ENCODE measurements at regions not wholly inside any gene's neighbourhood (a gene's known extent, or its start where the extent isn't known, plus 50 kb on each side); places are given as distances from the start of the nearest gene placed in this dataset.

DNA sequence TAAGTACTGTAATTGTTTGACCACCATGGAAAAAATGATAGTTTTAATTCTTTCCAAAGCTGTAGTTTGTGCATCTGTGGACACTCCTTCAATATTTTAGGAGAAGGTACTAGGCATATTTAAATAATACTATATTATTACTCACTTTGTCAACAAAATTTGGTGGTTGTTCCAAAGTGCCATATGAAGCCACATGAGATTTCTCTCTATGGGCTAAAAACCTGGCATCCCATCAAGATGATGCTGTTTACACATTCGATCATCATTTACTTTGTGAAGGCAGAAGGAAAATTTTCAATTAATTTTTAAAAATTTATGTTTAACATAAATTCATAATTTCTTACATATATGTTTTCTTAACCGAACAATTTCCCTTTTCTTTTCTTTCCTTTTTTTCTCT, 502.6 kb upstream of the JAG1 start (continued):
- TF ChIP-seq, protein P1, sequence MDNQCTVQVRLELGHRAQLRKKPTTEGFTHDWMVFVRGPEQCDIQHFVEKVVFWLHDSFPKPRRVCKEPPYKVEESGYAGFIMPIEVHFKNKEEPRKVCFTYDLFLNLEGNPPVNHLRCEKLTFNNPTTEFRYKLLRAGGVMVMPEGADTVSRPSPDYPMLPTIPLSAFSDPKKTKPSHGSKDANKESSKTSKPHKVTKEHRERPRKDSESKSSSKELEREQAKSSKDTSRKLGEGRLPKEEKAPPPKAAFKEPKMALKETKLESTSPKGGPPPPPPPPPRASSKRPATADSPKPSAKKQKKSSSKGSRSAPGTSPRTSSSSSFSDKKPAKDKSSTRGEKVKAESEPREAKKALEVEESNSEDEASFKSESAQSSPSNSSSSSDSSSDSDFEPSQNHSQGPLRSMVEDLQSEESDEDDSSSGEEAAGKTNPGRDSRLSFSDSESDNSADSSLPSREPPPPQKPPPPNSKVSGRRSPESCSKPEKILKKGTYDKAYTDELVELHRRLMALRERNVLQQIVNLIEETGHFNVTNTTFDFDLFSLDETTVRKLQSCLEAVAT (IDR thresholded peaks at IDR 0.05): no peak
- TF ChIP-seq ZSCAN29 (IDR thresholded peaks at IDR 0.05): no peak
- TF ChIP-seq CHD1 (IDR thresholded peaks at IDR 0.05; ENCODE audit: low read depth, low read length): no peak
- TF ChIP-seq, protein P2, sequence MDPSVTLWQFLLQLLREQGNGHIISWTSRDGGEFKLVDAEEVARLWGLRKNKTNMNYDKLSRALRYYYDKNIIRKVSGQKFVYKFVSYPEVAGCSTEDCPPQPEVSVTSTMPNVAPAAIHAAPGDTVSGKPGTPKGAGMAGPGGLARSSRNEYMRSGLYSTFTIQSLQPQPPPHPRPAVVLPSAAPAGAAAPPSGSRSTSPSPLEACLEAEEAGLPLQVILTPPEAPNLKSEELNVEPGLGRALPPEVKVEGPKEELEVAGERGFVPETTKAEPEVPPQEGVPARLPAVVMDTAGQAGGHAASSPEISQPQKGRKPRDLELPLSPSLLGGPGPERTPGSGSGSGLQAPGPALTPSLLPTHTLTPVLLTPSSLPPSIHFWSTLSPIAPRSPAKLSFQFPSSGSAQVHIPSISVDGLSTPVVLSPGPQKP (IDR thresholded peaks at IDR 0.05; ENCODE audit: low read depth, low read length): no peak
- no peak for TF ChIP-seq SREBF1 (IDR thresholded peaks at IDR 0.05; ENCODE audit: low read length)
- no peak for TF ChIP-seq NR2C2 (IDR thresholded peaks at IDR 0.05; ENCODE audit: borderline replicate concordance, control insufficient read depth, insufficient read length, low read depth)
- TF ChIP-seq, protein P3, sequence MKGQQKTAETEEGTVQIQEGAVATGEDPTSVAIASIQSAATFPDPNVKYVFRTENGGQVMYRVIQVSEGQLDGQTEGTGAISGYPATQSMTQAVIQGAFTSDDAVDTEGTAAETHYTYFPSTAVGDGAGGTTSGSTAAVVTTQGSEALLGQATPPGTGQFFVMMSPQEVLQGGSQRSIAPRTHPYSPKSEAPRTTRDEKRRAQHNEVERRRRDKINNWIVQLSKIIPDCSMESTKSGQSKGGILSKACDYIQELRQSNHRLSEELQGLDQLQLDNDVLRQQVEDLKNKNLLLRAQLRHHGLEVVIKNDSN (IDR thresholded peaks at IDR 0.05; ENCODE audit: borderline replicate concordance, extremely low read length, insufficient read depth, low read depth, low read length): no peak
- TF ChIP-seq POU2F2 (IDR thresholded peaks at IDR 0.05; ENCODE audit: borderline replicate concordance, low read depth, low read length): no peak
- TF ChIP-seq, protein P4, sequence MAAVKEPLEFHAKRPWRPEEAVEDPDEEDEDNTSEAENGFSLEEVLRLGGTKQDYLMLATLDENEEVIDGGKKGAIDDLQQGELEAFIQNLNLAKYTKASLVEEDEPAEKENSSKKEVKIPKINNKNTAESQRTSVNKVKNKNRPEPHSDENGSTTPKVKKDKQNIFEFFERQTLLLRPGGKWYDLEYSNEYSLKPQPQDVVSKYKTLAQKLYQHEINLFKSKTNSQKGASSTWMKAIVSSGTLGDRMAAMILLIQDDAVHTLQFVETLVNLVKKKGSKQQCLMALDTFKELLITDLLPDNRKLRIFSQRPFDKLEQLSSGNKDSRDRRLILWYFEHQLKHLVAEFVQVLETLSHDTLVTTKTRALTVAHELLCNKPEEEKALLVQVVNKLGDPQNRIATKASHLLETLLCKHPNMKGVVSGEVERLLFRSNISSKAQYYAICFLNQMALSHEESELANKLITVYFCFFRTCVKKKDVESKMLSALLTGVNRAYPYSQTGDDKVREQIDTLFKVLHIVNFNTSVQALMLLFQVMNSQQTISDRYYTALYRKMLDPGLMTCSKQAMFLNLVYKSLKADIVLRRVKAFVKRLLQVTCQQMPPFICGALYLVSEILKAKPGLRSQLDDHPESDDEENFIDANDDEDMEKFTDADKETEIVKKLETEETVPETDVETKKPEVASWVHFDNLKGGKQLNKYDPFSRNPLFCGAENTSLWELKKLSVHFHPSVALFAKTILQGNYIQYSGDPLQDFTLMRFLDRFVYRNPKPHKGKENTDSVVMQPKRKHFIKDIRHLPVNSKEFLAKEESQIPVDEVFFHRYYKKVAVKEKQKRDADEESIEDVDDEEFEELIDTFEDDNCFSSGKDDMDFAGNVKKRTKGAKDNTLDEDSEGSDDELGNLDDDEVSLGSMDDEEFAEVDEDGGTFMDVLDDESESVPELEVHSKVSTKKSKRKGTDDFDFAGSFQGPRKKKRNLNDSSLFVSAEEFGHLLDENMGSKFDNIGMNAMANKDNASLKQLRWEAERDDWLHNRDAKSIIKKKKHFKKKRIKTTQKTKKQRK (IDR thresholded peaks at IDR 0.05; ENCODE audit: low read depth, low read length): no peak
- TF ChIP-seq HDAC6 (IDR thresholded peaks at IDR 0.05; ENCODE audit: unreplicated experiment): no peak
- no peak for TF ChIP-seq ZNF24 (IDR thresholded peaks at IDR 0.05)
- TF ChIP-seq YY1 (IDR thresholded peaks at IDR 0.05; ENCODE audit: low read depth, low read length): no peak

Data from GM12878 (cell line).